OCI-LY3 (cell line): ENCODE measurements at regions not wholly inside any gene's neighbourhood (a gene's known extent, or its start where the extent isn't known, plus 50 kb on each side); places are given as distances from the start of the nearest gene placed in this dataset.

Source experiments
- H2AFZ ChIP-seq: fragments of 200-600, 300-600 bp; shearing (Covaris generic); 2 replicates; pipeline ENCODE4 v1.6.0; 2014; ENCODE audit warnings: antibody characterized with exemption, low read depth, low read length
- H3K27ac ChIP-seq: fragments of 200-600, 300-600 bp; sonication (generic); 2 replicates; pipeline ENCODE4 v1.5.1; 2014; ENCODE audit warnings: mild to moderate bottlenecking, low read length, moderate library complexity, mixed read lengths
- H3K27me3 ChIP-seq: fragments of 200-600, 300-600 bp; sonication (generic); 2 replicates; pipeline ENCODE4 v1.6.1; 2014; ENCODE audit warnings: low read depth, low read length, mixed read lengths
- H3K36me3 ChIP-seq: fragments of 200-600, 300-600 bp; sonication (generic); replicated peaks from 2 replicates; pipeline ENCODE3; 2014; ENCODE audit warnings: low read depth, low read length, mixed read lengths
- H3K4me1 ChIP-seq: fragments of 300-600, 200-600 bp; sonication (generic); 2 replicates; pipeline ENCODE4 v1.6.1; 2014; ENCODE audit warnings: low read length, mixed read lengths
- H3K4me2 ChIP-seq: fragments of 200-600, 300-600 bp; sonication (generic); 2 replicates; pipeline ENCODE4 v1.6.1; 2014; ENCODE audit warnings: low read length, mixed read lengths
- H3K4me3 ChIP-seq: fragments of 300-600, 200-600 bp; sonication (generic); 2 replicates; pipeline ENCODE4 v1.5.1; 2014; ENCODE audit warnings: antibody characterized with exemption, mild to moderate bottlenecking, low read length, moderate library complexity
- H3K79me2 ChIP-seq: fragments of 300-600, 200-600 bp; shearing (Covaris generic); 2 replicates; pipeline ENCODE4 v1.6.1; 2014; ENCODE audit warnings: mild to moderate bottlenecking, low read length, mixed read lengths
- H3K9ac ChIP-seq: fragments of 300-600, 200-600 bp; shearing (Covaris generic); 2 replicates; pipeline ENCODE4 v1.6.0; 2014; ENCODE audit warnings: mild to moderate bottlenecking, low read length, moderate library complexity
- H3K9me3 ChIP-seq: fragments of 200-600, 300-600 bp; shearing (Covaris generic); 2 replicates; pipeline ENCODE4 v1.6.1; 2014; ENCODE audit warnings: low read length, mixed read lengths; ENCODE audit not compliant: insufficient read depth
- H4K20me1 ChIP-seq: fragments of 200-600, 300-600 bp; sonication (generic); 2 replicates; pipeline ENCODE4 v1.6.1; 2016; ENCODE audit warnings: low read length, mixed read lengths; ENCODE audit not compliant: insufficient read depth
- EZH2phosphoT487 ChIP-seq: fragments of 200-600 bp; shearing (Covaris generic); IDR thresholded peaks from 2 replicates; pipeline ENCODE4 v1.6.1; 2018; ENCODE audit warnings: antibody characterized with exemption, mixed run types, low read depth
- TF ChIP-seq, protein P1 (sequence below): fragments of 200-600, 300-600 bp; sonication (generic); IDR thresholded peaks from 2 replicates; pipeline ENCODE4 v1.5.1; 2014; ENCODE audit warnings: antibody characterized with exemption, low read length, low read depth

DNA sequence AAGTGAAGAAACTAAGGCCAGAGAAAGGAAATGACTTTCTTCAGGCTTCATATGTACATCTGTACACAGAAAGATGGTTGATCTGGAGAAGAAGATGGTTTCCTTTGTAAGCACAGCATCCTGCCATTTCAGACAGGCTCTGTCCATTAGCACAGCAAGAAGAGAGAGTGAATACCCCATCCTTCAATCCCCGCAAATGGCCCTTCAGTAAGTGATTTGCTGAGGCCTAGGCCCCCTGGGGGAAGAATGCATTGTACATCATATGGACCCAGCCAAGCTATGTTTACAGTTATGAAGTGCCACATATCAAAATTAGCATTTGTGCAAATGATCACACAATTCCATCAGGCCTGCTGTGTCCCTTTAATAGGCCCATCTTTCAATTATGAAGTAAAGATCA is 657.4 kb downstream of the BRINP1 start:
- H3K9ac ChIP-seq = no peak overlapping the region
- H3K9me3 ChIP-seq = no peaks in the 10 kb centered on the region
- H3K4me2 ChIP-seq = no peak overlapping the region
- no peaks in the 10 kb centered on the region for H3K79me2 ChIP-seq
- no peaks in the 10 kb centered on the region for H3K4me1 ChIP-seq
- no peak overlapping the region for H3K4me3 ChIP-seq
- no peaks in the 10 kb centered on the region for H4K20me1 ChIP-seq
- no peak overlapping the region for H2AFZ ChIP-seq
- no peak overlapping the region for H3K27ac ChIP-seq
- TF ChIP-seq, protein P1, sequence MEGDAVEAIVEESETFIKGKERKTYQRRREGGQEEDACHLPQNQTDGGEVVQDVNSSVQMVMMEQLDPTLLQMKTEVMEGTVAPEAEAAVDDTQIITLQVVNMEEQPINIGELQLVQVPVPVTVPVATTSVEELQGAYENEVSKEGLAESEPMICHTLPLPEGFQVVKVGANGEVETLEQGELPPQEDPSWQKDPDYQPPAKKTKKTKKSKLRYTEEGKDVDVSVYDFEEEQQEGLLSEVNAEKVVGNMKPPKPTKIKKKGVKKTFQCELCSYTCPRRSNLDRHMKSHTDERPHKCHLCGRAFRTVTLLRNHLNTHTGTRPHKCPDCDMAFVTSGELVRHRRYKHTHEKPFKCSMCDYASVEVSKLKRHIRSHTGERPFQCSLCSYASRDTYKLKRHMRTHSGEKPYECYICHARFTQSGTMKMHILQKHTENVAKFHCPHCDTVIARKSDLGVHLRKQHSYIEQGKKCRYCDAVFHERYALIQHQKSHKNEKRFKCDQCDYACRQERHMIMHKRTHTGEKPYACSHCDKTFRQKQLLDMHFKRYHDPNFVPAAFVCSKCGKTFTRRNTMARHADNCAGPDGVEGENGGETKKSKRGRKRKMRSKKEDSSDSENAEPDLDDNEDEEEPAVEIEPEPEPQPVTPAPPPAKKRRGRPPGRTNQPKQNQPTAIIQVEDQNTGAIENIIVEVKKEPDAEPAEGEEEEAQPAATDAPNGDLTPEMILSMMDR = no peak
- no peak for TF ChIP-seq EZH2phosphoT487
- no peaks in the 10 kb centered on the region for H3K27me3 ChIP-seq
- no peaks in the 10 kb centered on the region for H3K36me3 ChIP-seq

DNA sequence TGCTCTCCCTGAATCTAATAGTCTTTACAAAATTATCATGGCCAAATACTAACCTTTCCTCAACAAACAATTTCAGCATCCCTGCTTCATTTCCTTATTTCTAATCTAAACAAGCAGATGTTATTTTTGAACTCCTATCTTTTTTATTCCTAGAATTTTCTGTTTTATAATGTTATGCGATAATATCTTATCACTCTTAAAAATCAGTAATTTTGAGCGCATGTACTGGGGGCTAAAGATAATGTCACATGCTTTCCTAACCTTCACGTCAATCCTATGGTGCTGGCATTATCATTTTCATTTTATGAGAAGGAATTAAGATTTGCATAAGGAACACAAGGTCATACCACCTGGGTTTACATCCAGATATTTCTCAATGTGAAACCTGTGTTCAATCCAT is 648.0 kb downstream of the BRINP1 start:
- Histone ChIP-seq H3K4me3 (no peak overlapping the region), H3K4me1 (no peaks in the 10 kb centered on the region)

DNA sequence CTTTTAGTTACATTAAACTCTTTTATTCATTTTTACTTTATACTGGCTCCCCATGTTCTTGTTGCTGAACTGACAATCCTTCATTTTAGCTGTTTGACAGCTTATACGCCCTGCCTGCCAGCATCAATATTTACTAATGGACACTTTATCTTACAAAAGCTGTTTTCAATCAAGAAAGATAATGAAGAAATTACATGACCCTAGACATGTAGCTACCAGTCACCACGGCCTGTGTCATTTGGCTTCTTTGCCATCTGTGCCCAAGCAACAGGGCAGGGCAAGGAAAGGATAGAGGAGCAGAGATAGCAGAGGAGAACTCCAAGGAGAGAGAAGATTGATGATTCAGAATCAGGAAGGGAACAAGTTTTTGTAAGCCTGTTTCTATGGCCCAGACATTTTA is 647.3 kb downstream of the BRINP1 start:
- no peaks in the 10 kb centered on the region for H3K36me3 ChIP-seq
- no peaks in the 10 kb centered on the region for H3K4me1 ChIP-seq
- H3K9me3 ChIP-seq = no peaks in the 10 kb centered on the region
- TF ChIP-seq EZH2phosphoT487 = no peak
- TF ChIP-seq, protein P1 = no peak
- H3K79me2 ChIP-seq = no peaks in the 10 kb centered on the region
- no peak overlapping the region for H3K4me2 ChIP-seq
- no peak overlapping the region for H3K27ac ChIP-seq
- H3K27me3 ChIP-seq = no peaks in the 10 kb centered on the region
- no peaks in the 10 kb centered on the region for H4K20me1 ChIP-seq
- H3K9ac ChIP-seq = no peak overlapping the region
- H2AFZ ChIP-seq = no peak overlapping the region
- no peak overlapping the region for H3K4me3 ChIP-seq

More for the DNA sequence above, 648.0 kb downstream of the BRINP1 start:
- Histone ChIP-seq H4K20me1 (no peaks in the 10 kb centered on the region), H3K79me2 (no peaks in the 10 kb centered on the region), H3K27ac (no peak overlapping the region), H3K9ac (no peak overlapping the region), H3K36me3 (no peaks in the 10 kb centered on the region), H2AFZ (no peak overlapping the region), H3K9me3 (no peaks in the 10 kb centered on the region), H3K4me2 (no peak overlapping the region), H3K27me3 (no peaks in the 10 kb centered on the region)
- TF ChIP-seq, protein P1 = no peak
- no peak for TF ChIP-seq EZH2phosphoT487

DNA sequence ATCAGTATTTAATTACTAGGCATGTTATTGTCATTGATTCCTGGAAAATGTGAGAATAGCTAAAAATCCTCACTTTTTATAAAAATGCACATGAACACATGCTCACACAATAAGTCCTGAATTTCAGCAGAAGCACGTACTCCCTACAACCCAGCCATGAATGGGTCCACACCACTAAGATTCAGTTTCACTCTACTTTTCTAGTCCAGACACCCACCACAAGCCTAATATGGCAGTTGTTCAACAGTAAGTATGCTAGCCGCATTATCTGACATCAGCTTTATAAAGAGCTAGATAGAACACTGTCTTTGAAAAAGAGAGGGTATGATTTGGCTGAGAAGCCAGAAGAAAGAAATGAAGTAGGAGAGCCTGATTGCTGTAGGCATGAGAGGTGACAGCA is 639.3 kb downstream of the BRINP1 start:
- Histone ChIP-seq H3K36me3 (no peaks in the 10 kb centered on the region), H3K9ac (no peak overlapping the region), H2AFZ (no peak overlapping the region), H4K20me1 (no peaks in the 10 kb centered on the region), H3K79me2 (no peaks in the 10 kb centered on the region), H3K27me3 (no peaks in the 10 kb centered on the region), H3K9me3 (no peaks in the 10 kb centered on the region), H3K4me2 (no peak overlapping the region), H3K4me1 (no peaks in the 10 kb centered on the region), H3K4me3 (no peak overlapping the region), H3K27ac (no peak overlapping the region)
- TF ChIP-seq, protein P1 = no peak
- TF ChIP-seq EZH2phosphoT487 = no peak
